ENCODE measurements at regions not wholly inside any gene's neighbourhood (a gene's known extent, or its start where the extent isn't known, plus 50 kb on each side); places are given as distances from the start of the nearest gene placed in this dataset.

GRCh38 chr4:23728393-23728792 lies 161.5 kb downstream of the PPARGC1A start:
- no peaks in the 10 kb centered on the region for H3K36me3 ChIP-seq (ENCODE audit: control insufficient read depth in 4 of 4, insufficient read depth in 4 of 4, low read length in 3 of 4)
- H3K9me3 ChIP-seq (ENCODE audit: control extremely low read depth in 1 of 5, control insufficient read depth in 4 of 5, insufficient read depth in 2 of 5, low read depth in 1 of 5, low read length in 4 of 5) = no peaks in the 10 kb centered on the region
- no peaks in the 10 kb centered on the region for H3K27me3 ChIP-seq (replicated peaks in 2 of 5; ENCODE audit: control insufficient read depth in 4 of 5, insufficient read depth in 5 of 5, low read length in 4 of 5)
- no peaks in the 10 kb centered on the region for H3K4me1 ChIP-seq (ENCODE audit: control extremely low read depth in 1 of 4, control insufficient read depth in 4 of 4, insufficient read depth in 4 of 4, low read length in 3 of 4)
- CTCF ChIA-PET = no interaction called here
- H3K4me3 ChIP-seq (ENCODE audit: control insufficient read depth in 1 of 7, extremely low read depth in 1 of 7, insufficient read depth in 4 of 7, low read depth in 2 of 7, low read length in 6 of 7) = no peak overlapping the region
- no peak for DNase-seq
- no peak overlapping the region for H3K27ac ChIP-seq (ENCODE audit: insufficient read depth in 1 of 2, low read depth in 1 of 2, low read length in 2 of 2, poor library complexity in 1 of 2, severe bottlenecking in 2 of 2)
- POLR2A ChIA-PET = no interaction called here

- no peaks in the 10 kb centered on the region for H3K4me1 ChIP-seq (ENCODE audit: control extremely low read depth in 1 of 4, control insufficient read depth in 4 of 4, insufficient read depth in 4 of 4, low read length in 3 of 4)
- CTCF ChIA-PET = no interaction called here
- POLR2A ChIA-PET = no interaction called here
- H3K27ac ChIP-seq (ENCODE audit: insufficient read depth in 1 of 2, low read depth in 1 of 2, low read length in 2 of 2, poor library complexity in 1 of 2, severe bottlenecking in 2 of 2) = no peak overlapping the region
- no peaks in the 10 kb centered on the region for H3K36me3 ChIP-seq (ENCODE audit: control insufficient read depth in 4 of 4, insufficient read depth in 4 of 4, low read length in 3 of 4)
- 100% methylated on average over 1 of the region's 2 CpGs for WGBS (ENCODE audit: insufficient coverage)
- no peaks in the 10 kb centered on the region for H3K27me3 ChIP-seq (replicated peaks in 2 of 5; ENCODE audit: control insufficient read depth in 4 of 5, insufficient read depth in 5 of 5, low read length in 4 of 5)
- H3K9me3 ChIP-seq (ENCODE audit: control extremely low read depth in 1 of 5, control insufficient read depth in 4 of 5, insufficient read depth in 2 of 5, low read depth in 1 of 5, low read length in 4 of 5) = no peaks in the 10 kb centered on the region
- no peak overlapping the region for H3K4me3 ChIP-seq (ENCODE audit: control insufficient read depth in 1 of 7, extremely low read depth in 1 of 7, insufficient read depth in 4 of 7, low read depth in 2 of 7, low read length in 6 of 7)
- no peak for DNase-seq
Measured at GRCh38 chr4:23720556-23720955, 169.3 kb downstream of the PPARGC1A start.

GRCh38 chr4:23718435-23718834 lies 171.4 kb downstream of the PPARGC1A start:
- Histone ChIP-seq H3K4me3 (ENCODE audit: control insufficient read depth in 1 of 7, extremely low read depth in 1 of 7, insufficient read depth in 4 of 7, low read depth in 2 of 7, low read length in 6 of 7) (no peak overlapping the region), H3K27me3 (replicated peaks in 2 of 5; ENCODE audit: control insufficient read depth in 4 of 5, insufficient read depth in 5 of 5, low read length in 4 of 5) (no peaks in the 10 kb centered on the region), H3K27ac (ENCODE audit: insufficient read depth in 1 of 2, low read depth in 1 of 2, low read length in 2 of 2, poor library complexity in 1 of 2, severe bottlenecking in 2 of 2) (no peak overlapping the region), H3K4me1 (ENCODE audit: control extremely low read depth in 1 of 4, control insufficient read depth in 4 of 4, insufficient read depth in 4 of 4, low read length in 3 of 4) (no peaks in the 10 kb centered on the region), H3K36me3 (ENCODE audit: control insufficient read depth in 4 of 4, insufficient read depth in 4 of 4, low read length in 3 of 4) (no peaks in the 10 kb centered on the region), H3K9me3 (ENCODE audit: control extremely low read depth in 1 of 5, control insufficient read depth in 4 of 5, insufficient read depth in 2 of 5, low read depth in 1 of 5, low read length in 4 of 5) (no peaks in the 10 kb centered on the region)
- CTCF ChIA-PET = interaction anchor here (1.4 to 1.9 kb wide), 2 partner anchors 14 to 17 kb away, joined by 4 to 5 read pairs; no protein-coding TSS in a partner anchor
- 82% methylated on average over 2 of the region's 2 CpGs for WGBS (ENCODE audit: insufficient coverage)
- no peak for DNase-seq
- POLR2A ChIA-PET = interaction anchor here (0.7 kb wide), 1 partner anchor 14 kb away, joined by 3 read pairs; no protein-coding TSS in a partner anchor

- H3K9me3 ChIP-seq (ENCODE audit: control extremely low read depth in 1 of 5, control insufficient read depth in 4 of 5, insufficient read depth in 2 of 5, low read depth in 1 of 5, low read length in 4 of 5) = no peaks in the 10 kb centered on the region
- WGBS (ENCODE audit: insufficient coverage) = 96% methylated on average over 3 of the region's 5 CpGs
- DNase-seq = peak; percentile 21 to 23 (median 22)
- no peaks in the 10 kb centered on the region for H3K27me3 ChIP-seq (replicated peaks in 2 of 5; ENCODE audit: control insufficient read depth in 4 of 5, insufficient read depth in 5 of 5, low read length in 4 of 5)
- H3K4me3 ChIP-seq (ENCODE audit: control insufficient read depth in 1 of 7, extremely low read depth in 1 of 7, insufficient read depth in 4 of 7, low read depth in 2 of 7, low read length in 6 of 7) = no peak overlapping the region
- H3K27ac ChIP-seq (ENCODE audit: insufficient read depth in 1 of 2, low read depth in 1 of 2, low read length in 2 of 2, poor library complexity in 1 of 2, severe bottlenecking in 2 of 2) = no peak overlapping the region
- ChIA-PET POLR2A (no interaction called here), CTCF (interaction anchor here (1.4 to 1.9 kb wide), 2 partner anchors 14 to 16 kb away, joined by 4 to 5 read pairs; no protein-coding TSS in a partner anchor)
- no peaks in the 10 kb centered on the region for H3K4me1 ChIP-seq (ENCODE audit: control extremely low read depth in 1 of 4, control insufficient read depth in 4 of 4, insufficient read depth in 4 of 4, low read length in 3 of 4)
- H3K36me3 ChIP-seq (ENCODE audit: control insufficient read depth in 4 of 4, insufficient read depth in 4 of 4, low read length in 3 of 4) = no peaks in the 10 kb centered on the region
Measured at GRCh38 chr4:23717528-23718248, 172.2 kb downstream of the PPARGC1A start.

- WGBS (ENCODE audit: insufficient coverage) = no CpG with 5 or more reads among the region's 1 CpG
- POLR2A ChIA-PET = no interaction called here
- CTCF ChIA-PET = no interaction called here
Measured at GRCh38 chr4:23710298-23710697, 179.5 kb downstream of the PPARGC1A start.

GRCh38 chr4:23707652-23708026 lies 182.2 kb downstream of the PPARGC1A start:
- Histone ChIP-seq H3K36me3 (ENCODE audit: control insufficient read depth in 4 of 4, insufficient read depth in 4 of 4, low read length in 3 of 4) (no peaks in the 10 kb centered on the region), H3K4me3 (ENCODE audit: control insufficient read depth in 1 of 7, extremely low read depth in 1 of 7, insufficient read depth in 4 of 7, low read depth in 2 of 7, low read length in 6 of 7) (no peak overlapping the region), H3K9me3 (ENCODE audit: control extremely low read depth in 1 of 5, control insufficient read depth in 4 of 5, insufficient read depth in 2 of 5, low read depth in 1 of 5, low read length in 4 of 5) (no peaks in the 10 kb centered on the region), H3K4me1 (ENCODE audit: control extremely low read depth in 1 of 4, control insufficient read depth in 4 of 4, insufficient read depth in 4 of 4, low read length in 3 of 4) (peaks cover 0 to 5% (median 2%) of the 10 kb centered on the region in 4 experiments), H3K27me3 (replicated peaks in 2 of 5; ENCODE audit: control insufficient read depth in 4 of 5, insufficient read depth in 5 of 5, low read length in 4 of 5) (no peaks in the 10 kb centered on the region), H3K27ac (ENCODE audit: insufficient read depth in 1 of 2, low read depth in 1 of 2, low read length in 2 of 2, poor library complexity in 1 of 2, severe bottlenecking in 2 of 2) (no peak overlapping the region)
- no CpG with 5 or more reads among the region's 2 CpGs for WGBS (ENCODE audit: insufficient coverage)
- POLR2A ChIA-PET = no interaction called here
- CTCF ChIA-PET = no interaction called here
- no peak for DNase-seq

More at GRCh38 chr4:23710298-23710697, 179.5 kb downstream of the PPARGC1A start:
- Histone ChIP-seq H3K4me1 (ENCODE audit: control extremely low read depth in 1 of 4, control insufficient read depth in 4 of 4, insufficient read depth in 4 of 4, low read length in 3 of 4) (no peaks in the 10 kb centered on the region), H3K9me3 (ENCODE audit: control extremely low read depth in 1 of 5, control insufficient read depth in 4 of 5, insufficient read depth in 2 of 5, low read depth in 1 of 5, low read length in 4 of 5) (no peaks in the 10 kb centered on the region), H3K36me3 (ENCODE audit: control insufficient read depth in 4 of 4, insufficient read depth in 4 of 4, low read length in 3 of 4) (no peaks in the 10 kb centered on the region), H3K4me3 (ENCODE audit: control insufficient read depth in 1 of 7, extremely low read depth in 1 of 7, insufficient read depth in 4 of 7, low read depth in 2 of 7, low read length in 6 of 7) (no peak overlapping the region), H3K27ac (ENCODE audit: insufficient read depth in 1 of 2, low read depth in 1 of 2, low read length in 2 of 2, poor library complexity in 1 of 2, severe bottlenecking in 2 of 2) (no peak overlapping the region), H3K27me3 (replicated peaks in 2 of 5; ENCODE audit: control insufficient read depth in 4 of 5, insufficient read depth in 5 of 5, low read length in 4 of 5) (no peaks in the 10 kb centered on the region)
- DNase-seq = no peak

- no peaks in the 10 kb centered on the region for H3K36me3 ChIP-seq (ENCODE audit: control insufficient read depth in 4 of 4, insufficient read depth in 4 of 4, low read length in 3 of 4)
- H3K4me3 ChIP-seq (ENCODE audit: control insufficient read depth in 1 of 7, extremely low read depth in 1 of 7, insufficient read depth in 4 of 7, low read depth in 2 of 7, low read length in 6 of 7) = no peak overlapping the region
- 100% methylated on average over 1 of the region's 4 CpGs for WGBS (ENCODE audit: insufficient coverage)
- no peaks in the 10 kb centered on the region for H3K27me3 ChIP-seq (replicated peaks in 2 of 5; ENCODE audit: control insufficient read depth in 4 of 5, insufficient read depth in 5 of 5, low read length in 4 of 5)
- no peak overlapping the region for H3K27ac ChIP-seq (ENCODE audit: insufficient read depth in 1 of 2, low read depth in 1 of 2, low read length in 2 of 2, poor library complexity in 1 of 2, severe bottlenecking in 2 of 2)
- POLR2A ChIA-PET = no interaction called here
- no peaks in the 10 kb centered on the region for H3K9me3 ChIP-seq (ENCODE audit: control extremely low read depth in 1 of 5, control insufficient read depth in 4 of 5, insufficient read depth in 2 of 5, low read depth in 1 of 5, low read length in 4 of 5)
- DNase-seq = no peak
- CTCF ChIA-PET = no interaction called here
- peaks cover 0 to 5% (median 2%) of the 10 kb centered on the region in 4 experiments for H3K4me1 ChIP-seq (ENCODE audit: control extremely low read depth in 1 of 4, control insufficient read depth in 4 of 4, insufficient read depth in 4 of 4, low read length in 3 of 4)
Measured at GRCh38 chr4:23706972-23707651, 182.7 kb downstream of the PPARGC1A start.
